NCI-H69 (cell line): ENCODE measurements at regions not wholly inside any gene's neighbourhood (a gene's known extent, or its start where the extent isn't known, plus 50 kb on each side); places are given as distances from the start of the nearest gene placed in this dataset.

Experiments
- DNase-seq: peaks from one replicate; lab custom pipeline; 2025; lab: John Stamatoyannopoulos, UW

- DNase-seq, result no peak
Measured at GRCh38 chr4:151611960-151612359, 148.8 kb downstream of the GATB start.

- no peak for DNase-seq
Measured at GRCh38 chr4:151613290-151613689, 147.5 kb downstream of the GATB start.

DNA sequence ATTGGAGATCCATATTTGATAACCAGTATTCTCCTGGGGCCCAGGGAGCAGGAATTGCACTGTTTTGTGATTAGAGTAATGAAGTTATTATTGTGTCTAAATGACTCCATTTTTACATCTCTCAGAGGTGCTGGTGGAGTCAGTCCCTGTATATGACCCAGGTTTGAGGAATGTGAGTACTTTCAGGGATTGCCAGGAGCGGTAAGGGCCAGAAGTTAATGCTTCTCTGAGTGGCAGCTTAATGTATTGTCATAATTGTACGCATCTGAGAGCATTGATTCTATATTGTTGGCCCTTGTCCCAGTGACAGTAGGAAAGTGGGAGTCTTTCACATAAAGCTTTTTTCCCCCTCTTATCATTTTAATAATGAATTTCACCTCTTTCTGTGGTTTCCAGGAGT, 146.2 kb downstream of the GATB start:
- no peak for DNase-seq

- DNase-seq, result no peak
Measured at GRCh38 chr4:151618858-151619257, 141.9 kb downstream of the GATB start.

DNA sequence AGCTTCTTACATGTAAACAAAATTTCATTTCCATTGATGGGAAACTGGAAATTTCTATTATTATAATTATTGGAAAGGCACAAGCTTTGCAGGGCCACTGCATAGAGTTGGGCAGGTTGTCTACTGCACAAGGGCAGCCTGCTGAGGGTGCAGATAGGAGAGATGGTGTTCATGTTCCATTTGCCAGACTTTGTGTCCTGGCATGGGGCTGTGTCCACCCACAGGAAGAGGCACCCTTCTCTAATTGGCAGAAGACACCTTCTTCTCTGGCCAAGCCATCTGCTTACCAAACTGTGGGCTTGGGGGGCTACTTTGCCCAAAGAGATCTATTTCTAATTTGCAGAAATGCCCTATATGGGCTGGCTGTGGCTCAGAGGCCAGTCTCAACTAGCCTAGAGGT, 140.7 kb downstream of the GATB start:
- no peak for DNase-seq
